GM19324 (cell line): ENCODE measurements at regions not wholly inside any gene's neighbourhood (a gene's known extent, or its start where the extent isn't known, plus 50 kb on each side); places are given as distances from the start of the nearest gene placed in this dataset.

Experiments used
- ATAC-seq: cut with Tn5 transposase; IDR thresholded peaks from one replicate; pipeline ENCODE4 v1.9.1; 2021; ENCODE audit warnings: mild to moderate bottlenecking, moderate library complexity; ENCODE audit not compliant: unreplicated experiment, low FRiP score

GRCh38 chr6:82712389-82712788 is 348.8 kb downstream of the TPBG start:
- ATAC-seq: no peak

DNA sequence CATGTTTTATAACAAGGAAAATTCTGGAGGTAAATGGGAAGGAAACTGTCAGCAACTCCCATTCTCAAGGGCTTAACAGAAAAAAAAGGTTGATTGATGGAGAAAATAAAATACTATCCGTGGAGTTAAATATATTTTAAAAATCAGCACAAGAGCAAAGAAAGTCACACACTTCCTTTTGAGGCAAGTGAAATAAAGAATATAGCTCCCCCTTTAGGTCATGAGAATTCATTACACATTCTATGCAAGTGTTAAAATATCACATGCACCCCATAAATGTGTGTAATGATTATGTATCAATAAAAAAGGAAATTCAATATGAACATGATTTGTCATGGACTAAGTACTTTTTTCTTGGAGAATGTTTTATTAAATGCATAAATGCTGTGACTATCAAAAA is 349.2 kb downstream of the TPBG start:
- ATAC-seq: no peak

- ATAC-seq: no peak
Observed at GRCh38 chr6:82720992-82721391, 344.6 kb downstream of the UBE3D start.

GRCh38 chr6:82735790-82736189 is 329.9 kb downstream of the UBE3D start:
- ATAC-seq: no peak

GRCh38 chr6:82737965-82738364 is 327.7 kb downstream of the UBE3D start:
- ATAC-seq: no peak

- no peak for ATAC-seq
Observed at GRCh38 chr6:82738773-82739172, 326.9 kb downstream of the UBE3D start.

- ATAC-seq: no peak
Observed at GRCh38 chr6:82739303-82739702, 326.3 kb downstream of the UBE3D start.

GRCh38 chr6:82740072-82740471 is 325.6 kb downstream of the UBE3D start:
- ATAC-seq: no peak

GRCh38 chr6:82741325-82741995 is 324.2 kb downstream of the UBE3D start:
- ATAC-seq: no peak

GRCh38 chr6:82741996-82742385 is 323.6 kb downstream of the UBE3D start:
- no peak for ATAC-seq

- ATAC-seq: no peak
Observed at GRCh38 chr6:82744286-82745015, 321.2 kb downstream of the UBE3D start.

DNA sequence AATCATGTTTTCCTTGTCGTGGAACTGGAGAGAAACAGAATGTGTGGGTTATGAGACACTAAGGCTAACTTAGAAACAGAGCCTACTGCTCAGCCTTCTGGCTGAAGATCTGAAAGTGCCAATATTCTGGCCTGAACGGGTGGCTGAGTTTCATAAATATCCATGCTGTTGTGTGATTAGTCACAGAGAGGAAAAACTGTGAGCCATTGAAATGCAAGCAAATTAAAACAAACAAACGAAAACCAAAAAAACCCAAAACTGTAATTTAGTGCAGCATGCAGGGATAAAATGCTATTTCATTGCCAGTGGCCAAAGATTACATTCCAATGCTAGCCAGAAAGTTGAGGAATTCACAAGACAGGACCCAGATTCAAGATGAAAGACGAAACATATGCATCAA is 315.1 kb downstream of the UBE3D start:
- ATAC-seq: no peak

DNA sequence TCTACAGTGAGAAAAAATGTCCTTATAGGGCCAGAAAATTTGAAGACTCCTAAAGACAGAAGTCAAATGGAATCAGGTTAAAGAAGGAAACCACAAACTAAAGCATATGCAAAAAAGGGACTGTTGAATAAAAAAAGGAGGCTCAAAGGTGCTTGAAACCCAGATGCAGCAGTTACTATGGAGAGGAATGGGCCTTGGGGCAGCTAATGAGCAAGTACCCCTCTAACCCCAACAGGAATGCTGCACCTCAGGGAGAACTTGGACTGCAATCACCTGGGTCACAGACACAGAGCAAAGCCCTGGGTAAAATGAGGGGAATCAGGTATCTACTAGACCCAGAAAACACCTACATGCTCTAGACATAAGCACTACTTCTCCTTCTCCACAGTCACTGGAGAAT is 313.9 kb downstream of the UBE3D start:
- ATAC-seq: no peak

DNA sequence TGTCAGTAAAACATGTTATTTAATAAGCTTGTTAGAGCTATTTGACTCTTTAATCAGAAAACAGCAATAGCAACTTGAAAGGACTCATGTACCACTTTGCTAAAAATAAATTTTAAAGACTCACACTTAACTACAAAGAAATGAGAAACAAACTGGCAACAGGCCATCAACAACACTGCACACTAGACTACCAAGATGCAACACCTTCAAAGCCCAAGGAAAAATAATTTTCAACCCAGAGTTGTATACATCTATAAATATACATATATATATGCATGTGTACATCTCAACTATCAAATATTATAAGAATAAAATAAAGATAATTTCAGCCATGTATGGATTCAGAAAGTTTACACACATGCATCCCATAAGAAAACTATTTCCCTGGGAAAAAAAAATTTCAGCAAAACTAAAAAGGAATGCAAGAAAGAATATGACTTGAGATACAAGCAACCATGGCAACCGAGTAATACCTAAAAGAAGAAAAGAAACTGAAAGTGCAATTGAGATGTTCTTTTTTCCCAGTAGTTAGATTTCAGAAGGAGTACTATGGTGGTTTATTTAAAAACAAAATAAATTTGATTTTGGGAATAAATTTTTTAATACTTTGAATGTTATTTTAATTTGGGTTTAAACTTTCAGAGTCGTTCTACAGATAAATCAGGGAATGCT is 303.8 kb downstream of the UBE3D start:
- ATAC-seq: no peak

DNA sequence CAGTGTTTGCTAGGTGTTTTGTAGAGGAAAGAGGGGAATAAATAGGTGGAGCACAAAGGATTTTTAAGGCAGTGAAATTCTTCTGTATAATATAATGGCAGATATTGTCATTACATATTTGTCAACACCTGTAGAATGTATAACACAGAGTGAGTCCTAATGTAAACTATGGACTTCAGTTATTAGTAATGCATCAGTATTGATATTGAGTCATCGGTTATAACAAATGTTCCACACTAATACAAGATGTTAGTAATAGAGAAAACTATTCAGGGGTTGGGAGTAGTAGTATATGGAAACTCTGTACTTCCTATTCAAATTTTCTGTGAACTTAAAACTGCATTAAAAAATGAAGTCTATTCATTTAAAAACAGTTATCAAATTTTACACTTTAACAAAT is 299.2 kb downstream of the UBE3D start:
- ATAC-seq: no peak

GRCh38 chr6:82767037-82767436 is 298.6 kb downstream of the UBE3D start:
- no peak for ATAC-seq

- no peak for ATAC-seq
Observed at GRCh38 chr6:82767447-82767846, 298.2 kb downstream of the UBE3D start.

- no peak for ATAC-seq
Observed at GRCh38 chr6:82772851-82773717, 292.6 kb downstream of the UBE3D start.

GRCh38 chr6:82775361-82775760 is 290.3 kb downstream of the UBE3D start:
- no peak for ATAC-seq

- ATAC-seq: no peak
Observed at GRCh38 chr6:82775981-82776380, 289.7 kb downstream of the UBE3D start.

GRCh38 chr6:82779041-82779440 is 286.6 kb downstream of the UBE3D start:
- ATAC-seq: no peak
